ENCODE measurements at regions not wholly inside any gene's neighbourhood (a gene's known extent, or its start where the extent isn't known, plus 50 kb on each side); places are given as distances from the start of the nearest gene placed in this dataset.

- TF ChIP-seq, protein P1, sequence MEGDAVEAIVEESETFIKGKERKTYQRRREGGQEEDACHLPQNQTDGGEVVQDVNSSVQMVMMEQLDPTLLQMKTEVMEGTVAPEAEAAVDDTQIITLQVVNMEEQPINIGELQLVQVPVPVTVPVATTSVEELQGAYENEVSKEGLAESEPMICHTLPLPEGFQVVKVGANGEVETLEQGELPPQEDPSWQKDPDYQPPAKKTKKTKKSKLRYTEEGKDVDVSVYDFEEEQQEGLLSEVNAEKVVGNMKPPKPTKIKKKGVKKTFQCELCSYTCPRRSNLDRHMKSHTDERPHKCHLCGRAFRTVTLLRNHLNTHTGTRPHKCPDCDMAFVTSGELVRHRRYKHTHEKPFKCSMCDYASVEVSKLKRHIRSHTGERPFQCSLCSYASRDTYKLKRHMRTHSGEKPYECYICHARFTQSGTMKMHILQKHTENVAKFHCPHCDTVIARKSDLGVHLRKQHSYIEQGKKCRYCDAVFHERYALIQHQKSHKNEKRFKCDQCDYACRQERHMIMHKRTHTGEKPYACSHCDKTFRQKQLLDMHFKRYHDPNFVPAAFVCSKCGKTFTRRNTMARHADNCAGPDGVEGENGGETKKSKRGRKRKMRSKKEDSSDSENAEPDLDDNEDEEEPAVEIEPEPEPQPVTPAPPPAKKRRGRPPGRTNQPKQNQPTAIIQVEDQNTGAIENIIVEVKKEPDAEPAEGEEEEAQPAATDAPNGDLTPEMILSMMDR (IDR thresholded peaks at IDR 0.05): no peak
- no peak for TF ChIP-seq POLR2A (IDR thresholded peaks at IDR 0.05)
Observed at GRCh38 chr20:21921251-21921650, 215.8 kb downstream of the PAX1 start.
